Caco-2 (cell line): ENCODE measurements at regions not wholly inside any gene's neighbourhood (a gene's known extent, or its start where the extent isn't known, plus 50 kb on each side); places are given as distances from the start of the nearest gene placed in this dataset.

ENCODE experiments used
- BruUV-seq: library from RNA; stranded (reverse); fragments of 400-500 nt; replicated peaks from 2 replicates; lab custom pipeline; 2021; lab: Mats Ljungman, UMichigan
- CTCF ChIA-PET: fragments of 300-600 bp; sonication (Branson Sonifier 250); formaldehyde crosslinking; loops from one replicate; lab custom pipeline; 2022; ENCODE audit warnings: antibody characterized with exemption; lab: Charles Lee
- POLR2A ChIA-PET: fragments of 300-600 bp; sonication (Branson Sonifier 250); formaldehyde crosslinking; loops from one replicate; lab custom pipeline; 2022; ENCODE audit warnings: antibody characterized with exemption; lab: Charles Lee
- DNase-seq, 2 experiments: peaks; one replicate each; pipeline versions ENCODE4 v3.0.0 to v3.0.0-alpha.2; 2020 to 2022
- H3K27me3 ChIP-seq: replicated peaks from 2 replicates; pipeline ENCODE4 v1.6.0; 2011; ENCODE audit warnings: low read length; ENCODE audit not compliant: control insufficient read depth, insufficient read depth
- H3K36me3 ChIP-seq: 2 replicates; pipeline ENCODE4 v1.5.1; 2011; ENCODE audit warnings: low read length; ENCODE audit not compliant: control insufficient read depth, insufficient read depth
- H3K4me1 ChIP-seq: fragments of 250-450 bp; sonication (Bioruptor Pico); 2 replicates; pipeline ENCODE4 v1.5.1; 2020; ENCODE audit warnings: mild to moderate bottlenecking
- H3K4me3 ChIP-seq: 2 replicates; pipeline ENCODE4 v1.5.1; 2011; ENCODE audit warnings: low read depth, mild to moderate bottlenecking, control low read depth, low read length
- H3K9me3 ChIP-seq: fragments of 250-450 bp; sonication (Bioruptor Pico); 2 replicates; pipeline ENCODE4 v1.5.1; 2020; ENCODE audit warnings: mild to moderate bottlenecking, moderate library complexity
- H3K27ac Mint-ChIP-seq: one replicate; pipeline ENCODE4 v1.8.0; 2022; ENCODE audit warnings: mixed read lengths; ENCODE audit not compliant: unreplicated experiment
- H3K27me3 Mint-ChIP-seq: one replicate; pipeline ENCODE4 v1.8.0; 2022; ENCODE audit warnings: mixed read lengths; ENCODE audit not compliant: insufficient read depth, unreplicated experiment
- H3K36me3 Mint-ChIP-seq: one replicate; pipeline ENCODE4 v1.8.0; 2022; ENCODE audit warnings: mild to moderate bottlenecking, mixed read lengths; ENCODE audit not compliant: insufficient read depth, unreplicated experiment
- H3K4me1 Mint-ChIP-seq: one replicate; pipeline ENCODE4 v1.8.0; 2022; ENCODE audit warnings: low read depth, mixed read lengths; ENCODE audit not compliant: unreplicated experiment
- H3K4me3 Mint-ChIP-seq: one replicate; pipeline ENCODE4 v1.8.0; 2022; ENCODE audit warnings: mild to moderate bottlenecking, moderate library complexity, mixed read lengths; ENCODE audit not compliant: unreplicated experiment
- H3K9me3 Mint-ChIP-seq: one replicate; pipeline ENCODE4 v1.8.0; 2022; ENCODE audit warnings: mixed read lengths; ENCODE audit not compliant: unreplicated experiment
- CTCF ChIP-seq, 2 experiments: fragments of 200-600 bp in 1 of 2; IDR thresholded peaks; 1 replicate in 1 of 2; 2 replicates in 1 of 2; pipeline versions ENCODE4 v1.5.1 to v1.8.0; 2011 to 2022; ENCODE audit warnings: antibody characterized with exemption in 1 of 2, control low read depth in 1 of 2, inconsistent platforms in 1 of 2, low read depth in 1 of 2, low read length in 1 of 2, mild to moderate bottlenecking in 1 of 2, moderate library complexity in 1 of 2; ENCODE audit not compliant: insufficient read depth in 1 of 2, severe bottlenecking in 1 of 2, unreplicated experiment in 1 of 2
- intact Hi-C: fragments of 100-400 bp; cut with micrococcal nuclease; formaldehyde crosslinking; loops from one replicate; pipeline ENCODE4 v1.10.0; 2022; ENCODE audit not compliant: unreplicated experiment

- H3K4me1 ChIP-seq = no peaks in the 10 kb centered on the region
- intact Hi-C loops = no loop called here
- ChIA-PET POLR2A (no interaction called here), CTCF (interaction anchor here (0.7 kb wide), 1 partner anchor 1531 kb away, joined by 9 read pairs; no protein-coding TSS in a partner anchor)
- Mint-ChIP-seq H3K36me3 (no peaks in the 10 kb centered on the region), H3K9me3 (peaks cover 12% of the 10 kb centered on the region), H3K4me1 (no peaks in the 10 kb centered on the region), H3K27me3 (peaks cover 3% of the 10 kb centered on the region), H3K27ac (no peak overlapping the region), H3K4me3 (no peak overlapping the region)
- H3K27me3 ChIP-seq = no peaks in the 10 kb centered on the region
- H3K4me3 ChIP-seq = no peak overlapping the region
- no peaks in the 10 kb centered on the region for H3K9me3 ChIP-seq
- BruUV-seq = no TSS peak
- no peak for TF ChIP-seq CTCF (IDR thresholded peaks at IDR 0.05; ENCODE audit: insufficient read depth in 1 of 2, low read depth in 1 of 2, low read length in 1 of 2, severe bottlenecking in 1 of 2, unreplicated experiment in 1 of 2)
- DNase-seq = no peak
- H3K36me3 ChIP-seq = no peaks in the 10 kb centered on the region
Observed at GRCh38 chr16:13781169-13781564, 138.8 kb upstream of the ERCC4 start.

- H3K27me3 Mint-ChIP-seq = peaks cover 3% of the 10 kb centered on the region
- no TSS peak for BruUV-seq
- Histone ChIP-seq H3K9me3 (no peaks in the 10 kb centered on the region), H3K4me1 (no peaks in the 10 kb centered on the region), H3K27me3 (no peaks in the 10 kb centered on the region), H3K4me3 (no peak overlapping the region), H3K36me3 (no peaks in the 10 kb centered on the region)
- no peak for TF ChIP-seq CTCF (IDR thresholded peaks at IDR 0.05; ENCODE audit: insufficient read depth in 1 of 2, low read depth in 1 of 2, low read length in 1 of 2, severe bottlenecking in 1 of 2, unreplicated experiment in 1 of 2)
- ChIA-PET POLR2A (no interaction called here), CTCF (interaction anchor here (0.7 kb wide), 1 partner anchor 1531 kb away, joined by 9 read pairs; no protein-coding TSS in a partner anchor)
- H3K4me1 Mint-ChIP-seq = no peaks in the 10 kb centered on the region
- intact Hi-C loops = no loop called here
- no peak for DNase-seq
- peaks cover 12% of the 10 kb centered on the region for H3K9me3 Mint-ChIP-seq
- no peak overlapping the region for H3K27ac Mint-ChIP-seq
- H3K36me3 Mint-ChIP-seq = no peaks in the 10 kb centered on the region
- H3K4me3 Mint-ChIP-seq = no peak overlapping the region
Observed at GRCh38 chr16:13781575-13782338, 138.2 kb upstream of the ERCC4 start.

GRCh38 chr16:13791095-13791494, 128.9 kb upstream of the ERCC4 start:
- no peak overlapping the region for H3K27ac Mint-ChIP-seq
- no peaks in the 10 kb centered on the region for H3K36me3 ChIP-seq
- H3K9me3 ChIP-seq = no peaks in the 10 kb centered on the region
- no peaks in the 10 kb centered on the region for H3K36me3 Mint-ChIP-seq
- no peak for DNase-seq
- H3K4me1 ChIP-seq = no peaks in the 10 kb centered on the region
- H3K4me3 ChIP-seq = no peak overlapping the region
- CTCF ChIA-PET = no interaction called here
- intact Hi-C loops = no loop called here
- peaks cover 3% of the 10 kb centered on the region for H3K27me3 Mint-ChIP-seq
- H3K27me3 ChIP-seq = no peaks in the 10 kb centered on the region; the same call in none of the 2 replicates
- BruUV-seq = no TSS peak
- no peak for TF ChIP-seq CTCF (IDR thresholded peaks at IDR 0.05; ENCODE audit: insufficient read depth in 1 of 2, low read depth in 1 of 2, low read length in 1 of 2, severe bottlenecking in 1 of 2, unreplicated experiment in 1 of 2)
- POLR2A ChIA-PET = no interaction called here
- no peaks in the 10 kb centered on the region for H3K4me1 Mint-ChIP-seq
- no peaks in the 10 kb centered on the region for H3K9me3 Mint-ChIP-seq
- no peak overlapping the region for H3K4me3 Mint-ChIP-seq
